Activated CD8-positive, alpha-beta memory T cell treated with anti-CD3 and anti-CD28 coated beads, Interleukin-2, amount 10 ng/mL, durations not matched to agents 7 days and 5 days (primary cell): ENCODE measurements at regions not wholly inside any gene's neighbourhood (a gene's known extent, or its start where the extent isn't known, plus 50 kb on each side); places are given as distances from the start of the nearest gene placed in this dataset.

Experiments used
- ATAC-seq: fragments of 150-1000 bp; cut with Tn5 transposase; one replicate; pipeline ENCODE4 v1.10.0; 2021; ENCODE audit warnings: moderate library complexity
- CTCF ChIA-PET: fragments of 350-600 bp; sonication (Branson Sonifier 250); formaldehyde crosslinking; loops from one replicate; lab custom pipeline; 2021; ENCODE audit warnings: antibody characterized with exemption; lab: Charles Lee
- DNase-seq: peaks from one replicate; pipeline ENCODE4 v3.0.0-alpha.2; 2020
- H3K27ac Mint-ChIP-seq: one replicate; pipeline ENCODE4 v1.8.0; 2021; ENCODE audit warnings: mild to moderate bottlenecking, mixed read lengths
- H3K27me3 Mint-ChIP-seq: one replicate; pipeline ENCODE4 v1.8.0; 2021; ENCODE audit warnings: mixed read lengths
- H3K36me3 Mint-ChIP-seq: one replicate; pipeline ENCODE4 v1.8.0; 2021; ENCODE audit warnings: mild to moderate bottlenecking, mixed read lengths
- H3K4me1 Mint-ChIP-seq: one replicate; pipeline ENCODE4 v1.8.0; 2021; ENCODE audit warnings: mixed read lengths
- H3K4me3 Mint-ChIP-seq: one replicate; pipeline ENCODE4 v1.8.0; 2021; ENCODE audit warnings: mild to moderate bottlenecking, moderate library complexity, mixed read lengths
- H3K9me3 Mint-ChIP-seq: one replicate; pipeline ENCODE4 v1.8.0; 2022; ENCODE audit warnings: low read depth, mixed read lengths

GRCh38 chr4:59570860-59571476 lies 1629.2 kb upstream of the ADGRL3 start:
- Mint-ChIP-seq H3K4me3 (no peak overlapping the region), H3K27me3 (no peaks in the 10 kb centered on the region), H3K27ac (no peak overlapping the region), H3K9me3 (peaks cover 2% of the 10 kb centered on the region), H3K4me1 (no peaks in the 10 kb centered on the region), H3K36me3 (no peaks in the 10 kb centered on the region)
- CTCF ChIA-PET, result no interaction called here
- DNase-seq (no peak), ATAC-seq (no peak)

GRCh38 chr4:59571805-59572430 lies 1628.2 kb upstream of the ADGRL3 start:
- Mint-ChIP-seq H3K9me3 (peaks cover 2% of the 10 kb centered on the region), H3K4me1 (no peaks in the 10 kb centered on the region), H3K36me3 (no peaks in the 10 kb centered on the region), H3K4me3 (no peak overlapping the region), H3K27me3 (no peaks in the 10 kb centered on the region), H3K27ac (no peak overlapping the region)
- ATAC-seq (no peak), DNase-seq (no peak)
- CTCF ChIA-PET, result no interaction called here

DNA sequence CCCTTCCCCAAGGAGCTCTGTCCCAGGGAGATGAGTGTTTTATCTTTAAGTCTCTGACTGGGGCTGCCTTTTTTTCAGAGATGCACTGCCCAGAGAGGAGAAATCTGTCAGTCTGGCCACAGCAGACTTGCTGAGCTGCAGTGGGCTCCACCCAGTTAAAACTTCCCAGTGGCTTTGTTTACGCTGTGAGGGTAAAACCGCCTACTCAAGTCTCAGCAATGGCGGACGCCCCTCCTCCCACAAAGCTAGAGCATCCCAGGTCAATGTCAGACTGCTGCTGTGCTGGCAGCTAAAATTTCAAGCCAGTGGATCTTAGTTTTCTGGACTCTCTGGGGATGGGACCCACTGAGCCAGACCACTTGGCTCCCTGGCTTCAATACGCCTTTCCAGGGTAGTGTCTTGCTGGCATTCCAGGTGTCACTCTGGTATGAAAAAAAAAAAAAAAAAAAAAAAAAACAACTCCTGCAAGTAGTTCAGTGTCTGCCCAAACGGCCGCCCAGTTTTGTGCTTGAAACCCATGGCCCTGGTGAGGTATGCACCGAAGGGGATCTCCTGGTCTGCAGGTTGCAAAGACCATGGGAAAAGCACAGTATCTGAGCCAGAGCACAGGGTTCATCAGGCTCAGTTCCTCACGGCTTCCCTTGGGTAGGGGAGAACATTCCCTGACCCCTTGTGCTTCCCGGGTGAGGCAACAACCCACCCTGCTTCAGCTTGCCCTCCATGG lies 1616.1 kb upstream of the ADGRL3 start:
- Mint-ChIP-seq H3K4me3 (no peak overlapping the region), H3K27me3 (no peaks in the 10 kb centered on the region), H3K9me3 (peaks cover 9% of the 10 kb centered on the region), H3K4me1 (no peaks in the 10 kb centered on the region), H3K36me3 (no peaks in the 10 kb centered on the region), H3K27ac (no peak overlapping the region)
- CTCF ChIA-PET, result no interaction called here
- DNase-seq (no peak), ATAC-seq (no peak)

- Mint-ChIP-seq H3K27ac (no peak overlapping the region), H3K36me3 (no peaks in the 10 kb centered on the region), H3K4me1 (no peaks in the 10 kb centered on the region), H3K9me3 (peaks cover 6% of the 10 kb centered on the region), H3K4me3 (no peak overlapping the region), H3K27me3 (no peaks in the 10 kb centered on the region)
- CTCF ChIA-PET, result no interaction called here
- ATAC-seq (no peak), DNase-seq (no peak)
These were observed 1602.4 kb upstream of the ADGRL3 start for GRCh38 chr4:59597536-59598329.

DNA sequence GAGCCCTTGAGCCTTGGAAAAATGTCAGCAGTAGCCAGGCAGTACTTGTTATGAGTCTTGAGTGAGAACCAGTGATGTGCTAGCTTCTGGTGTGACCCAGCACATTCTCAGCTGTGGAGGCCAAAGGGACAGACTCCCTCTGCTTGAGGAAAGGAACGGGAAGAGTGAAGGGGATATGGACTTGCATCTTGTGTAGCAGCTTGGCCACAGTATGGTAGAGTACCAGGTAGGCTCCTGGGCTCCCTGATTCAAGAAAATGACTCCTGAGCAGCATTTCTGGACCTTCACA lies 1601.9 kb upstream of the ADGRL3 start:
- Mint-ChIP-seq H3K9me3 (peaks cover 6% of the 10 kb centered on the region), H3K27me3 (no peaks in the 10 kb centered on the region), H3K4me3 (no peak overlapping the region), H3K36me3 (no peaks in the 10 kb centered on the region), H3K27ac (no peak overlapping the region), H3K4me1 (no peaks in the 10 kb centered on the region)
- ATAC-seq (no peak), DNase-seq (no peak)
- CTCF ChIA-PET, result no interaction called here

- ATAC-seq (no peak), DNase-seq (no peak)
- Mint-ChIP-seq H3K27ac (no peak overlapping the region), H3K36me3 (no peaks in the 10 kb centered on the region), H3K27me3 (no peaks in the 10 kb centered on the region), H3K4me3 (no peak overlapping the region), H3K4me1 (no peaks in the 10 kb centered on the region), H3K9me3 (peaks cover 4% of the 10 kb centered on the region)
- CTCF ChIA-PET, result no interaction called here
These were observed 1591.7 kb upstream of the ADGRL3 start for GRCh38 chr4:59608466-59608865.

DNA sequence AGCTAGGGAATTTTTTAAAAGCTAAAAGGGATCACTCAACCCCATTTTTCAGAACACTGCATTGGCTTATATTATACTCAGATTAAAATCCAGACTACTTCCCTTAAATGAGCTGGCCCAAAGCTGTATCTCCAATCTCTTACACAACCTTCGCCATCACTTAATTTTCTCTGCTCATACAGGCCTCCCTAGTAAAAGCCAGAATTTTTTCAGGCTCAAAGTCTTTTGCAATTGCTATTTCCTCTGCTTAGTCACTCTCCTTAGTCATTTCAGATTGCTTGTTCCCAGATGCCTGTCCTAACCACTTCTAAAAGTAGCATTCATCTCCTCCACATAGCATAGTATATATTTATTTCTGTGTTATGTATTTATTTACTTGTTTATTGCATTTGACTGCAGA lies 1587.9 kb upstream of the ADGRL3 start:
- DNase-seq (no peak), ATAC-seq (no peak)
- Mint-ChIP-seq H3K27ac (no peak overlapping the region), H3K4me3 (no peak overlapping the region), H3K4me1 (no peaks in the 10 kb centered on the region), H3K27me3 (no peaks in the 10 kb centered on the region), H3K9me3 (peaks cover 2% of the 10 kb centered on the region), H3K36me3 (no peaks in the 10 kb centered on the region)
- CTCF ChIA-PET, result no interaction called here

DNA sequence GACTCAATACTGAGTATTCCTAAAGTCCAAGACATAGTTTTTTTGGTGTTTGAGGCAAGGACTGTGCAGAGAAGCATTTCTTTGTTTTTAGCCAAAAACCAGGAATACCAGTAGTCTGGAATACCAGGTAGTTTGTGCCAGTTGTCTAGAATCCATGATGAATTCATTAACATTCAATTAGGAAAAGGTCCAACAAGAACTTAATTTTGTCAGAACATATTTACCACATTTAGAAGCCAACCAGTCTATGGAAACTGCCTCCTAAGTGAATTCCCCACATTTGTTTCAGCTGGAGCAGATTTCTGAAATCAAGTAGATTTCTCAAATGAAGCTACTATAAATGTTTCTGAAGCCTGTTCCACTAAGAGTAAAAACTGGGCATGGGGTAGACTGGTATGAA lies 1584.8 kb upstream of the ADGRL3 start:
- H3K27ac Mint-ChIP-seq, result no peak overlapping the region
- no peaks in the 10 kb centered on the region for H3K4me1 Mint-ChIP-seq
- ATAC-seq (no peak), DNase-seq (no peak)
- CTCF ChIA-PET, result no interaction called here
- peaks cover 5% of the 10 kb centered on the region for H3K9me3 Mint-ChIP-seq
- H3K4me3 Mint-ChIP-seq, result no peak overlapping the region
- H3K36me3 Mint-ChIP-seq, result no peaks in the 10 kb centered on the region
- no peaks in the 10 kb centered on the region for H3K27me3 Mint-ChIP-seq

DNA sequence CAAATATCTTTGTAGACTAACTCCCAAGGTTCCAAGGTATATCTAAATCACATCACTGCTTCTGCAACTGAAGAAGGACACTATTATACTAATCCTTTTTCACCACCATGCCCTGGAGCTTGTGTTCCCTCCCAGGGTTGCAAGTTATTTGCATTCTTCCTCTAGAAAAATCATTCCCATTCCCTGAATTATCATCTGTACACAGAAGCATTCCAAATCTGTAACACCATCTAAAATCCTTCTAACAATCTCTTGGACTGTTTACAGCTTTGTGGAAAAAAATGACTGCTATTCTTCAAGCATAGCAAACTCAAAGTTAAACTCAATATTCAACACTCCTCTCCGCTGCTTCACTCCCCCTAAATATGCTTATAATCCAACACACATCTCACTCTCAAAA lies 1570.8 kb upstream of the ADGRL3 start:
- CTCF ChIA-PET, result no interaction called here
- Mint-ChIP-seq H3K4me1 (no peaks in the 10 kb centered on the region), H3K4me3 (no peak overlapping the region), H3K9me3 (peaks cover 4% of the 10 kb centered on the region), H3K36me3 (no peaks in the 10 kb centered on the region), H3K27ac (no peak overlapping the region), H3K27me3 (no peaks in the 10 kb centered on the region)
- no peak for DNase-seq
- ATAC-seq, result no peak

- Mint-ChIP-seq H3K4me3 (no peak overlapping the region), H3K4me1 (no peaks in the 10 kb centered on the region), H3K9me3 (peaks cover 4% of the 10 kb centered on the region), H3K36me3 (no peaks in the 10 kb centered on the region), H3K27me3 (no peaks in the 10 kb centered on the region), H3K27ac (no peak overlapping the region)
- ATAC-seq (no peak), DNase-seq (no peak)
- CTCF ChIA-PET, result no interaction called here
These were observed 1569.9 kb upstream of the ADGRL3 start for GRCh38 chr4:59630235-59630634.

- Mint-ChIP-seq H3K27me3 (no peaks in the 10 kb centered on the region), H3K9me3 (peaks cover 2% of the 10 kb centered on the region), H3K4me3 (no peak overlapping the region), H3K27ac (no peak overlapping the region), H3K36me3 (no peaks in the 10 kb centered on the region), H3K4me1 (no peaks in the 10 kb centered on the region)
- CTCF ChIA-PET, result no interaction called here
- DNase-seq (no peak), ATAC-seq (no peak)
These were observed 1569.2 kb upstream of the ADGRL3 start for GRCh38 chr4:59630922-59631321.

DNA sequence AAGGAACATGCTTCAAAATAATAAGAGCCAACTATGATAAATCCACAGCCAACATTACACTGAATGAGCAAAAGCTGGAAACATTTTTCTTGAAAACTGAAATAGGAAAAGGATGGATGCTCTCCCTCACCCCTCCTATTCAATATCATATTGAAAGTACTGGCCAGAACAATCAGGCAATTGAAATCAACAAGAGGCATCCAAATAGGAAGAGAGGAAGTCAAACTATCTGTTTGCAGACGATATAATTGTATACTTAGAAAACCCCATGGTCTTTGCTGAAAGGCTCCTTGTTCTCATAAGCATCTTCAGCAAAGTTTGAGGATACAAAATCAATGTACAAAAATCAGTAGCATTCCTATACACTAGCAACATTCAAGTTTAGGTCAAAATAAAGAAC lies 1562.5 kb upstream of the ADGRL3 start:
- Mint-ChIP-seq H3K27ac (no peak overlapping the region), H3K4me1 (no peaks in the 10 kb centered on the region), H3K27me3 (no peaks in the 10 kb centered on the region), H3K4me3 (no peak overlapping the region), H3K36me3 (no peaks in the 10 kb centered on the region), H3K9me3 (peaks cover 5% of the 10 kb centered on the region)
- no peak for DNase-seq
- ATAC-seq, result no peak
- CTCF ChIA-PET, result no interaction called here

GRCh38 chr4:59643682-59644081 lies 1556.4 kb upstream of the ADGRL3 start:
- H3K27me3 Mint-ChIP-seq, result no peaks in the 10 kb centered on the region
- H3K36me3 Mint-ChIP-seq, result no peaks in the 10 kb centered on the region
- H3K4me1 Mint-ChIP-seq, result no peaks in the 10 kb centered on the region
- no peak for ATAC-seq
- no peak for DNase-seq
- no peak overlapping the region for H3K27ac Mint-ChIP-seq
- no peak overlapping the region for H3K4me3 Mint-ChIP-seq
- CTCF ChIA-PET, result no interaction called here
- no peaks in the 10 kb centered on the region for H3K9me3 Mint-ChIP-seq

GRCh38 chr4:59644765-59645164 lies 1555.4 kb upstream of the ADGRL3 start:
- Mint-ChIP-seq H3K4me1 (no peaks in the 10 kb centered on the region), H3K36me3 (no peaks in the 10 kb centered on the region), H3K27me3 (no peaks in the 10 kb centered on the region), H3K4me3 (no peak overlapping the region), H3K27ac (no peak overlapping the region), H3K9me3 (no peaks in the 10 kb centered on the region)
- DNase-seq, result no peak
- CTCF ChIA-PET, result no interaction called here
- ATAC-seq, result no peak
